ENCODE measurements at regions not wholly inside any gene's neighbourhood (a gene's known extent, or its start where the extent isn't known, plus 50 kb on each side); places are given as distances from the start of the nearest gene placed in this dataset.

DNA sequence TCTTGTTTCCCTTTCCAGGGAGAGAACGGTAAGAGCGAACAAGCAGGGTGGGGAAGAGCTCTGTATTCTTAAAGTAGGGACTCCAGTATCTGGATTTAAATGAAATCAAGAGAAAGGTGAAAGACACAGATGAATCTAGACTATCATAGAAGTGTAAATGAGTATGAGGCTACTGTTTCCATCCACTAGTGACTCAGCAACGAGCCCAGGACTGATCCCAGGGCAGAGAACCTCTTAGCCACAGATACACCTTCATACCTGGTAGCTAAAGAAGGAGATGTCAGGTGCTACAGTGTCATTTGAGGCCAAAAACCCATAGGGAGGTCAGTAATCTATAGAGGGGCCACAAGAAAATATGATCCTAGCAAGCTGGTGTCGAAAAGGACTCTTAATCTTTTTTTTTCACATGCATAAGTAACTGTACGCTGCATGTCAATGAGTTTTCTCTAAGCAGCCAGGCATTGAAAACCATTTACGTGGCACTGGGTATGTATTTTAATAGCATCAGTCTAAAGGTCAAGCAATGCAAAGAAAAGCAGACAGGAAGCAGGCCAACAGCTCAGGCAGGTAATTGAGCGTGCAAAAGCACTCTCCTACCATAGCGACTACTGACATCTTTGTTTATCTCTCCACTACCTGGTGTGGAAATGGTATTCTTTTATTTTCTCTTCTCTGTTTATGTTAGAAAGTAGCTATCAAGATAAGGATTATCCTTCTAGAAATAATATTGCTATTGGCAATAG is 91.5 kb upstream of the EGR2 start:
- no peak for TF ChIP-seq CTCF (IDR thresholded peaks at IDR 0.05; ENCODE audit: low read length)
- TF ChIP-seq EZH2phosphoT487 (IDR thresholded peaks at IDR 0.05; ENCODE audit: low read length), result no peak
